ENCODE measurements at regions not wholly inside any gene's neighbourhood (a gene's known extent, or its start where the extent isn't known, plus 50 kb on each side); places are given as distances from the start of the nearest gene placed in this dataset.

GRCh38 chr6:27052731-27053082, 194.8 kb upstream of the PRSS16 start:
- DNase-seq = no peak

GRCh38 chr6:27053738-27054137, 193.8 kb upstream of the PRSS16 start:
- no peak for DNase-seq

GRCh38 chr6:27056615-27057014, 190.9 kb upstream of the PRSS16 start:
- no peak for DNase-seq

GRCh38 chr6:27059621-27060425, 187.7 kb upstream of the PRSS16 start:
- DNase-seq = no peak

- no peak for DNase-seq
Observed at GRCh38 chr6:27061235-27061993, 186.1 kb upstream of the PRSS16 start.

- DNase-seq = no peak
Observed at GRCh38 chr6:27062755-27063154, 184.7 kb upstream of the PRSS16 start.

GRCh38 chr6:27065183-27065582, 182.3 kb upstream of the PRSS16 start:
- no peak for DNase-seq

- no peak for DNase-seq
Observed at GRCh38 chr6:27066381-27066780, 181.1 kb upstream of the PRSS16 start.

- DNase-seq = no peak
Observed at GRCh38 chr6:27066802-27067201, 180.7 kb upstream of the PRSS16 start.

- DNase-seq = no peak
Observed at GRCh38 chr6:27073441-27073840, 174.1 kb upstream of the PRSS16 start.

- DNase-seq = no peak
Observed at GRCh38 chr6:27076116-27076515, 171.4 kb upstream of the PRSS16 start.

- peak; percentile 13 for DNase-seq
Observed at GRCh38 chr6:27078734-27079357, 168.7 kb upstream of the PRSS16 start.

- DNase-seq = no peak
Observed at GRCh38 chr6:27081188-27081587, 166.3 kb upstream of the PRSS16 start.

GRCh38 chr6:27081931-27082330, 165.6 kb upstream of the PRSS16 start:
- no peak for DNase-seq

- DNase-seq = no peak
Observed at GRCh38 chr6:27088068-27088467, 159.4 kb upstream of the PRSS16 start.

GRCh38 chr6:27091661-27092315, 155.7 kb upstream of the PRSS16 start:
- DNase-seq = peak; percentile 23

GRCh38 chr6:27092316-27092692, 155.2 kb upstream of the PRSS16 start:
- no peak for DNase-seq

GRCh38 chr6:27095914-27096313, 151.6 kb upstream of the PRSS16 start:
- DNase-seq = no peak

- DNase-seq = no peak
Observed at GRCh38 chr6:27096834-27097511, 150.5 kb upstream of the PRSS16 start.

GRCh38 chr6:27098956-27099355, 148.5 kb upstream of the PRSS16 start:
- DNase-seq = no peak

GRCh38 chr6:27100921-27101320, 146.6 kb upstream of the PRSS16 start:
- no peak for DNase-seq

GRCh38 chr6:27101824-27102223, 145.7 kb upstream of the PRSS16 start:
- DNase-seq = no peak
